ENCODE measurements at regions not wholly inside any gene's neighbourhood (a gene's known extent, or its start where the extent isn't known, plus 50 kb on each side); places are given as distances from the start of the nearest gene placed in this dataset.

- TF ChIP-seq, protein P1, sequence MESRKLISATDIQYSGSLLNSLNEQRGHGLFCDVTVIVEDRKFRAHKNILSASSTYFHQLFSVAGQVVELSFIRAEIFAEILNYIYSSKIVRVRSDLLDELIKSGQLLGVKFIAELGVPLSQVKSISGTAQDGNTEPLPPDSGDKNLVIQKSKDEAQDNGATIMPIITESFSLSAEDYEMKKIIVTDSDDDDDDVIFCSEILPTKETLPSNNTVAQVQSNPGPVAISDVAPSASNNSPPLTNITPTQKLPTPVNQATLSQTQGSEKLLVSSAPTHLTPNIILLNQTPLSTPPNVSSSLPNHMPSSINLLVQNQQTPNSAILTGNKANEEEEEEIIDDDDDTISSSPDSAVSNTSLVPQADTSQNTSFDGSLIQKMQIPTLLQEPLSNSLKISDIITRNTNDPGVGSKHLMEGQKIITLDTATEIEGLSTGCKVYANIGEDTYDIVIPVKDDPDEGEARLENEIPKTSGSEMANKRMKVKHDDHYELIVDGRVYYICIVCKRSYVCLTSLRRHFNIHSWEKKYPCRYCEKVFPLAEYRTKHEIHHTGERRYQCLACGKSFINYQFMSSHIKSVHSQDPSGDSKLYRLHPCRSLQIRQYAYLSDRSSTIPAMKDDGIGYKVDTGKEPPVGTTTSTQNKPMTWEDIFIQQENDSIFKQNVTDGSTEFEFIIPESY (IDR thresholded peaks at IDR 0.05; ENCODE audit: extremely low read depth, insufficient replicate concordance, low read length), result no peak
Measured at GRCh38 chr13:88643233-88643632, 972.1 kb downstream of the SLITRK5 start (continued).

GRCh38 chr13:88648598-88649373 lies 977.6 kb downstream of the SLITRK5 start:
- no peak overlapping the region for H2AFZ ChIP-seq (ENCODE audit: low read depth, low read length, poor library complexity, severe bottlenecking)
- intact Hi-C loops (cut with micrococcal nuclease), result no loop called here
- DNase-seq (ENCODE audit: low read depth, low spot score) (no peak), ATAC-seq (no peak)
- H3K79me2 ChIP-seq (ENCODE audit: insufficient read depth, low read length), result no peaks in the 10 kb centered on the region
- H4K20me1 ChIP-seq (ENCODE audit: insufficient read depth), result no peaks in the 10 kb centered on the region
- H3K9ac ChIP-seq (ENCODE audit: low read length), result no peak overlapping the region
- no peak overlapping the region for H3K4me2 ChIP-seq (ENCODE audit: low read length)
- ChIA-PET POLR2A (no interaction called here), CTCF (no interaction called here), RAD21 (ENCODE audit: low non-redundant PET in 1 of 2, low total read pairs in 2 of 2, uncharacterized antibody in 2 of 2, unreplicated experiment in 2 of 2) (no interaction called here)
- H3K9me3 ChIP-seq (ENCODE audit: control insufficient read depth in 1 of 2, insufficient read depth in 1 of 2, low read depth in 1 of 2, low read length in 2 of 2), result no peaks in the 10 kb centered on the region
- H3K4me3 ChIP-seq (replicated peaks in 1 of 2; ENCODE audit: low read depth in 1 of 2, low read length in 2 of 2), result no peak overlapping the region
- H3K27ac ChIP-seq (ENCODE audit: low read depth, low read length), result no peak overlapping the region
- no TSS peak for BruUV-seq (replicated peaks)
- no peak for TF ChIP-seq SRF (IDR thresholded peaks at IDR 0.05; ENCODE audit: low read depth)
- TF ChIP-seq ZNF274 (IDR thresholded peaks at IDR 0.05; ENCODE audit: low read depth, low read length), result no peak
- no peak for TF ChIP-seq EZH2 (IDR thresholded peaks at IDR 0.05)
- TF ChIP-seq EZH2phosphoT487 (IDR thresholded peaks at IDR 0.05; ENCODE audit: borderline replicate concordance), result no peak
- no peak for TF ChIP-seq YY1 (IDR thresholded peaks at IDR 0.05; ENCODE audit: extremely low read depth, insufficient replicate concordance, low read depth, low read length)
- TF ChIP-seq JUND (IDR thresholded peaks at IDR 0.05), result no peak
- TF ChIP-seq, protein P2, sequence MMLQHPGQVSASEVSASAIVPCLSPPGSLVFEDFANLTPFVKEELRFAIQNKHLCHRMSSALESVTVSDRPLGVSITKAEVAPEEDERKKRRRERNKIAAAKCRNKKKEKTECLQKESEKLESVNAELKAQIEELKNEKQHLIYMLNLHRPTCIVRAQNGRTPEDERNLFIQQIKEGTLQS (IDR thresholded peaks at IDR 0.05), result no peak
- TF ChIP-seq REST (IDR thresholded peaks at IDR 0.05; ENCODE audit: low read depth), result no peak
- no peaks in the 10 kb centered on the region for H3K27me3 ChIP-seq (ENCODE audit: insufficient read depth, low read length)
- H3K36me3 ChIP-seq (ENCODE audit: control insufficient read depth in 1 of 2, insufficient read depth in 2 of 2, low read length in 2 of 2), result no peaks in the 10 kb centered on the region
- H3K4me1 ChIP-seq (ENCODE audit: control insufficient read depth in 1 of 2, insufficient read depth in 2 of 2, low read length in 2 of 2), result no peaks in the 10 kb centered on the region
- H3K9me2 ChIP-seq (ENCODE audit: insufficient read depth), result no peaks in the 10 kb centered on the region

All from HCT116 (cell line).